A549 (cell line): ENCODE measurements at regions not wholly inside any gene's neighbourhood (a gene's known extent, or its start where the extent isn't known, plus 50 kb on each side); places are given as distances from the start of the nearest gene placed in this dataset.

Source experiments
- ATAC-seq, 2 experiments: fragments of 200-7000 bp in 1 of 2; fragments of >200 bp in 1 of 2; cut with Nextera tagmentation in 1 of 2; cut with Tn5 transposase in 1 of 2; 3 replicates each; pipeline versions ENCODE4 v1.8.0 to v1.9.1; 2018 to 2020; ENCODE audit warnings: mild to moderate bottlenecking in 1 of 2, moderate library complexity in 1 of 2
- CTCF ChIA-PET: fragments of 300-600 bp; sonication (Branson Sonifier 250); formaldehyde crosslinking; extraction: SDS; loops from one replicate; lab custom pipeline; 2021; ENCODE audit warnings: antibody characterized with exemption, inconsistent platforms; lab: Yijun Ruan, JAX
- POLR2A ChIA-PET: fragments of 350-600 bp; formaldehyde crosslinking; extraction: SDS; loops from one replicate; lab custom pipeline; 2021; ENCODE audit warnings: antibody characterized with exemption, inconsistent platforms; lab: Yijun Ruan, JAX
- DNase-seq, 2 experiments: peaks; one replicate each; pipeline versions ENCODE4 v3.0.0 to v3.0.0-alpha.2; 2011 to 2016; ENCODE audit warnings: low read depth in 1 of 2, low spot score in 1 of 2
- FAIRE-seq: peaks from 2 replicates; lab custom pipeline; 2011; peaks lifted over from hg19 to GRCh38; lab: Jason Lieb, UNC
- H3K27ac ChIP-seq, 2 experiments: fragments of >200 bp; sonication (Bioruptor Twin); formaldehyde crosslinking; 3 replicates each; pipeline ENCODE4 v1.5.1; 2016 to 2017
- H3K4me1 ChIP-seq: fragments of >200 bp; sonication (Bioruptor Twin); formaldehyde crosslinking; 3 replicates; pipeline ENCODE4 v1.6.1; 2016
- H3K4me2 ChIP-seq: fragments of >200 bp; sonication (Bioruptor Twin); formaldehyde crosslinking; 3 replicates; pipeline ENCODE4 v1.6.1; 2016
- H3K4me3 ChIP-seq: fragments of >200 bp; sonication (Bioruptor Twin); formaldehyde crosslinking; 3 replicates; pipeline ENCODE4 v1.5.1; 2016
- H3K9me3 ChIP-seq: fragments of >200 bp; sonication (Bioruptor Twin); formaldehyde crosslinking; 3 replicates; pipeline ENCODE4 v1.6.1; 2016
- BCL3 ChIP-seq: fragments of >200 bp; sonication (Bioruptor Twin); formaldehyde crosslinking; IDR thresholded peaks from 3 replicates; pipeline ENCODE4 v1.6.1; 2016
- CBX8 ChIP-seq: fragments of 200-600 bp; sonication (generic); IDR thresholded peaks from 2 replicates; pipeline ENCODE4 v1.6.1; 2016
- CEBPB ChIP-seq, 2 experiments: fragments of >200 bp in 1 of 2; sonication (Bioruptor Twin) in 1 of 2; formaldehyde crosslinking in 1 of 2; IDR thresholded peaks; 2 replicates each; pipeline ENCODE4 v1.6.1; 2012 to 2016
- CHD4 ChIP-seq: fragments of 200-600 bp; sonication (generic); IDR thresholded peaks from 2 replicates; pipeline ENCODE4 v1.6.1; 2016; ENCODE audit warnings: antibody characterized with exemption, mild to moderate bottlenecking, borderline replicate concordance
- E2F6 ChIP-seq: IDR thresholded peaks from 2 replicates; pipeline ENCODE4 v1.6.1; 2012; ENCODE audit warnings: low read depth, borderline replicate concordance
- EHF ChIP-seq: fragments of 250-450 bp; sonication (Bioruptor Pico); IDR thresholded peaks from 2 replicates; pipeline ENCODE4 v1.5.0; 2020; ENCODE audit warnings: mild to moderate bottlenecking
- ELK1 ChIP-seq: fragments of 150-350 bp; IDR thresholded peaks from 2 replicates; pipeline ENCODE4 v1.6.1; 2014; ENCODE audit warnings: low read depth, mild to moderate bottlenecking, low read length
- EP300 ChIP-seq, 2 experiments: fragments of >200 bp; sonication (Bioruptor Twin); formaldehyde crosslinking; IDR thresholded peaks; 2 replicates in 1 of 2; 3 replicates in 1 of 2; pipeline ENCODE4 v1.6.1; 2016 to 2017
- ESRRA ChIP-seq: fragments of 150-350 bp; IDR thresholded peaks from 2 replicates; pipeline ENCODE4 v1.6.1; 2014; ENCODE audit warnings: mild to moderate bottlenecking, low read length, borderline replicate concordance
- FOSL2 ChIP-seq, 2 experiments: fragments of 450-650 bp in 1 of 2; fragments of >200 bp in 1 of 2; sonication (Bioruptor Twin) in 1 of 2; formaldehyde crosslinking; IDR thresholded peaks; 2 replicates each; pipeline versions ENCODE4 v1.5.0 to v1.6.1; 2016 to 2020; ENCODE audit warnings: mild to moderate bottlenecking in 1 of 2, moderate library complexity in 1 of 2
- FOXS1 ChIP-seq: fragments of 250-450 bp; sonication (Bioruptor Pico); IDR thresholded peaks from 2 replicates; pipeline ENCODE4 v1.5.0; 2020; ENCODE audit warnings: mild to moderate bottlenecking, moderate library complexity
- GATA3 ChIP-seq: IDR thresholded peaks from 2 replicates; pipeline ENCODE4 v1.6.1; 2012; ENCODE audit warnings: borderline replicate concordance
- HEYL ChIP-seq: fragments of 250-450 bp; sonication (Bioruptor Pico); IDR thresholded peaks from 2 replicates; pipeline ENCODE4 v1.8.0; 2021; ENCODE audit warnings: mild to moderate bottlenecking, moderate library complexity
- HOXB13 ChIP-seq: fragments of 250-450 bp; sonication (Bioruptor Pico); IDR thresholded peaks from 2 replicates; pipeline ENCODE4 v1.5.0; 2020; ENCODE audit warnings: low read depth, mild to moderate bottlenecking, moderate library complexity
- JUN ChIP-seq, 2 experiments: fragments of >200 bp; sonication (Bioruptor Twin); formaldehyde crosslinking; IDR thresholded peaks; 2 replicates in 1 of 2; 3 replicates in 1 of 2; pipeline ENCODE4 v1.6.1; 2016 to 2017
- KDM1A ChIP-seq: fragments of 200-600 bp; sonication (generic); IDR thresholded peaks from 2 replicates; pipeline ENCODE4 v1.6.1; 2016; ENCODE audit warnings: low read depth, mild to moderate bottlenecking
- NPAS2 ChIP-seq: fragments of 250-450 bp; sonication (Bioruptor Pico); IDR thresholded peaks from 2 replicates; pipeline ENCODE4 v1.8.0; 2022; ENCODE audit warnings: mild to moderate bottlenecking, moderate library complexity, borderline replicate concordance
- NR3C1 ChIP-seq: fragments of >200 bp; sonication (Bioruptor Twin); formaldehyde crosslinking; IDR thresholded peaks from 3 replicates; pipeline ENCODE4 v1.6.1; 2017
- POLR2AphosphoS2 ChIP-seq: conservative IDR thresholded peaks from 2 replicates; pipeline ENCODE4 v1.6.1; 2012; ENCODE audit warnings: low read length, improper control_type of control experiment, inconsistent platforms
- RAD21 ChIP-seq, 2 experiments: fragments of >200 bp in 1 of 2; sonication (Bioruptor Twin) in 1 of 2; formaldehyde crosslinking in 1 of 2; IDR thresholded peaks in 1 of 2; conservative IDR thresholded peaks in 1 of 2; 2 replicates in 1 of 2; 3 replicates in 1 of 2; pipeline ENCODE4 v1.6.1; 2012 to 2018; ENCODE audit warnings: inconsistent platforms in 1 of 2
- RARB ChIP-seq: fragments of 250-450 bp; sonication (Bioruptor Pico); IDR thresholded peaks from 2 replicates; pipeline ENCODE4 v1.8.0; 2021; ENCODE audit warnings: mild to moderate bottlenecking, moderate library complexity
- RCOR1 ChIP-seq: fragments of 150-350 bp; IDR thresholded peaks from 2 replicates; pipeline ENCODE4 v1.6.1; 2014; ENCODE audit warnings: antibody characterized with exemption, low read length, low read depth
- RNF2 ChIP-seq: fragments of 200-600 bp; sonication (generic); IDR thresholded peaks from 2 replicates; pipeline ENCODE4 v1.6.1; 2016; ENCODE audit warnings: low read depth, mild to moderate bottlenecking, antibody characterized with exemption, moderate library complexity, borderline replicate concordance
- SMC3 ChIP-seq: fragments of >200 bp; sonication (Bioruptor Twin); formaldehyde crosslinking; IDR thresholded peaks from 3 replicates; pipeline ENCODE4 v1.6.1; 2018; ENCODE audit warnings: inconsistent platforms
- TFCP2L1 ChIP-seq: fragments of 250-450 bp; sonication (Bioruptor Pico); IDR thresholded peaks from 2 replicates; pipeline ENCODE4 v1.5.0; 2021; ENCODE audit warnings: mild to moderate bottlenecking
- ZNF302 ChIP-seq: fragments of 250-450 bp; sonication (Bioruptor Pico); IDR thresholded peaks from 2 replicates; pipeline ENCODE4 v1.9.0; 2021; ENCODE audit warnings: inconsistent platforms, mild to moderate bottlenecking, moderate library complexity
- WGBS: methylation state at CpG from one replicate; pipeline ENCODE4 v1.1.6; 2017; ENCODE audit errors: missing lambda C conversion rate; 5-methylcytosine and 5-hydroxymethylcytosine counted together
- TF ChIP-seq, protein P1 (sequence below): fragments of >200 bp; sonication (Bioruptor Twin); formaldehyde crosslinking; IDR thresholded peaks from 3 replicates; pipeline ENCODE4 v1.5.1; 2016
- TF ChIP-seq, protein P2 (sequence below): fragments of 250-450 bp; sonication (Bioruptor Pico); IDR thresholded peaks from 2 replicates; pipeline ENCODE4 v1.5.0; 2021; ENCODE audit warnings: mild to moderate bottlenecking, moderate library complexity, borderline replicate concordance
- TF ChIP-seq, protein P3 (sequence below): fragments of 250-450 bp; sonication (Bioruptor Pico); IDR thresholded peaks from 2 replicates; pipeline ENCODE4 v1.5.0; 2020; ENCODE audit warnings: low read depth, mild to moderate bottlenecking, moderate library complexity
- TF ChIP-seq, protein P4 (sequence below): fragments of 450-650 bp; IDR thresholded peaks from 2 replicates; pipeline ENCODE4 v1.6.1; 2014; ENCODE audit warnings: antibody characterized with exemption

DNA sequence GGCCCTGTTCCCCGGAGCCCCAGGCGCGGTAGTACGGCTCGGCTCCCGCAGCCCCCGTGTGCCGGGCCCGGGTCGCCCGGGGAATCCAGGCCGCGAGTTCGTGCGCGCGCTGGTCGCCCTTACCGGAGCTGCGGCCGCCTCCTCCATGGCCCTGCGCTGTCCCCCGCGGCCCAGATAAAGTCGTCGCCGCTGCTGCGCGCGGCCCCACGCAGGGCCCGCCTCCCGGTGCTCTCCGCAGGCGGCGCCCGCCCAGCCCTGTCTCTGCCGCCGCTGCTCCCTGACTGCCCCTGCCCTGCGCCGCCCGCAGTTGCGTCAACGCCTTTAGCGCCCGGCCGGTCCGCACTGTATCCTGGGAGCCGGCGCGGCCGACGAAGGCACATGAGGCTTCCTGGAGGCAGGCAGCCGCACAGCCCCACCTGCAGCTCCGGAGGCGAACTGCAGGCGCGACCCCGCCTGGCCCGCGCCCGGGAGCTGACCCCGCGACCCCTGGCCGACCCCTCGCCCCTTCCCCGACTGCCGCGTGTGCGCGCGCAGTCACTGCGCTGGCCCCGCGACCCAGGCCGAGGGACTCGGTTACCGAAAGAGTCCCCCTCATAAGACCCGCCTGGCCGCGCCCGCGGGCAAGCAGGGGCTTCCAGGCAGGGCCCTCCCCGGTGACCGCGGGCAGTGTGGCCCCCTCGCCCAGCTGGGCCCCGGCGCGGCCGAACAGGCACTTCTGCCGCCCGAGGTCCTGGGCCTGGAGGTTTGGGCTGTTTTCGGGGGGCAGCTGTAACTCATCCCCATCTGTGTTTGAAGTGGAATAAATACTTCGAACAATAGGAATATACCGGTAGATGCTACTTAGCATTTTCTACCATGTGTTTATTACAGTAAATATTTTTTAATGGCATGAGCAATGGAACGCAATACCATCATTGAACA, 127.1 kb upstream of the ZNF746 start:
- no peak for FAIRE-seq
- Histone ChIP-seq H3K4me2 (peak overlapping the region; percentile 88), H3K4me3 (peak overlapping the region; percentile 98), H3K9me3 (no peaks in the 10 kb centered on the region), H3K4me1 (peaks cover 12% of the 10 kb centered on the region), H3K27ac (peak overlapping the region; percentile 94 to 97)
- POLR2A ChIA-PET, result interaction anchor here (0.8 to 1.3 kb wide), 4 partner anchors 11 to 363 kb away, joined by 3 to 4 read pairs (median 3); partner anchors contain the start of gene ZNF783
- DNase-seq, result peak; percentile 74 to 94
- WGBS, result under 1% methylated on average over 17 of the region's 97 CpGs
- peak; percentile 93 to 97 for ATAC-seq
- CTCF ChIA-PET, result interaction anchor here (0.5 to 3.6 kb wide), 36 partner anchors 9 to 476 kb away, joined by 3 to 14 read pairs (median 4); partner anchors contain the start of genes ZNF777 and ZNF783
- no peak for TF ChIP-seq HEYL (CRISPR knock-in tag)
- no peak for TF ChIP-seq ESRRA
- TF ChIP-seq ZNF302 (CRISPR knock-in tag), result no peak
- no peak for TF ChIP-seq NR3C1
- no peak for TF ChIP-seq KDM1A
- TF ChIP-seq GATA3, result no peak
- TF ChIP-seq EP300 (IDR thresholded peaks at IDR 0.05), result no peak
- TF ChIP-seq ELK1, result no peak
- TF ChIP-seq NPAS2 (CRISPR knock-in tag), result no peak
- no peak for TF ChIP-seq RCOR1
- TF ChIP-seq CHD4, result no peak; the same call in 1 of the 2 replicates
- TF ChIP-seq, protein P1, sequence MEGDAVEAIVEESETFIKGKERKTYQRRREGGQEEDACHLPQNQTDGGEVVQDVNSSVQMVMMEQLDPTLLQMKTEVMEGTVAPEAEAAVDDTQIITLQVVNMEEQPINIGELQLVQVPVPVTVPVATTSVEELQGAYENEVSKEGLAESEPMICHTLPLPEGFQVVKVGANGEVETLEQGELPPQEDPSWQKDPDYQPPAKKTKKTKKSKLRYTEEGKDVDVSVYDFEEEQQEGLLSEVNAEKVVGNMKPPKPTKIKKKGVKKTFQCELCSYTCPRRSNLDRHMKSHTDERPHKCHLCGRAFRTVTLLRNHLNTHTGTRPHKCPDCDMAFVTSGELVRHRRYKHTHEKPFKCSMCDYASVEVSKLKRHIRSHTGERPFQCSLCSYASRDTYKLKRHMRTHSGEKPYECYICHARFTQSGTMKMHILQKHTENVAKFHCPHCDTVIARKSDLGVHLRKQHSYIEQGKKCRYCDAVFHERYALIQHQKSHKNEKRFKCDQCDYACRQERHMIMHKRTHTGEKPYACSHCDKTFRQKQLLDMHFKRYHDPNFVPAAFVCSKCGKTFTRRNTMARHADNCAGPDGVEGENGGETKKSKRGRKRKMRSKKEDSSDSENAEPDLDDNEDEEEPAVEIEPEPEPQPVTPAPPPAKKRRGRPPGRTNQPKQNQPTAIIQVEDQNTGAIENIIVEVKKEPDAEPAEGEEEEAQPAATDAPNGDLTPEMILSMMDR, result peak; percentile 81
- no peak for TF ChIP-seq CBX8
- peak; percentile 80; the same call in 1 of the 3 replicates for TF ChIP-seq BCL3
- no peak; a peak in 1 of 5 replicates for TF ChIP-seq RAD21 (conservative IDR thresholded peaks at IDR 0.05 in 1 of 2, IDR thresholded peaks at IDR 0.05 in 1 of 2)
- TF ChIP-seq E2F6, result no peak
- TF ChIP-seq, protein P2, sequence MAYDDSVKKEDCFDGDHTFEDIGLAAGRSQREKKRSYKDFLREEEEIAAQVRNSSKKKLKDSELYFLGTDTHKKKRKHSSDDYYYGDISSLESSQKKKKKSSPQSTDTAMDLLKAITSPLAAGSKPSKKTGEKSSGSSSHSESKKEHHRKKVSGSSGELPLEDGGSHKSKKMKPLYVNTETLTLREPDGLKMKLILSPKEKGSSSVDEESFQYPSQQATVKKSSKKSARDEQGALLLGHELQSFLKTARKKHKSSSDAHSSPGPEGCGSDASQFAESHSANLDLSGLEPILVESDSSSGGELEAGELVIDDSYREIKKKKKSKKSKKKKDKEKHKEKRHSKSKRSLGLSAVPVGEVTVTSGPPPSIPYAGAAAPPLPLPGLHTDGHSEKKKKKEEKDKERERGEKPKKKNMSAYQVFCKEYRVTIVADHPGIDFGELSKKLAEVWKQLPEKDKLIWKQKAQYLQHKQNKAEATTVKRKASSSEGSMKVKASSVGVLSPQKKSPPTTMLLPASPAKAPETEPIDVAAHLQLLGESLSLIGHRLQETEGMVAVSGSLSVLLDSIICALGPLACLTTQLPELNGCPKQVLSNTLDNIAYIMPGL (CRISPR knock-in tag), result peak; percentile 78; the same call in 1 of the 2 replicates
- TF ChIP-seq, protein P3, sequence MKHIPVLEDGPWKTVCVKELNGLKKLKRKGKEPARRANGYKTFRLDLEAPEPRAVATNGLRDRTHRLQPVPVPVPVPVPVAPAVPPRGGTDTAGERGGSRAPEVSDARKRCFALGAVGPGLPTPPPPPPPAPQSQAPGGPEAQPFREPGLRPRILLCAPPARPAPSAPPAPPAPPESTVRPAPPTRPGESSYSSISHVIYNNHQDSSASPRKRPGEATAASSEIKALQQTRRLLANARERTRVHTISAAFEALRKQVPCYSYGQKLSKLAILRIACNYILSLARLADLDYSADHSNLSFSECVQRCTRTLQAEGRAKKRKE (CRISPR knock-in tag), result no peak
- TF ChIP-seq RNF2, result no peak
- TF ChIP-seq, protein P4, sequence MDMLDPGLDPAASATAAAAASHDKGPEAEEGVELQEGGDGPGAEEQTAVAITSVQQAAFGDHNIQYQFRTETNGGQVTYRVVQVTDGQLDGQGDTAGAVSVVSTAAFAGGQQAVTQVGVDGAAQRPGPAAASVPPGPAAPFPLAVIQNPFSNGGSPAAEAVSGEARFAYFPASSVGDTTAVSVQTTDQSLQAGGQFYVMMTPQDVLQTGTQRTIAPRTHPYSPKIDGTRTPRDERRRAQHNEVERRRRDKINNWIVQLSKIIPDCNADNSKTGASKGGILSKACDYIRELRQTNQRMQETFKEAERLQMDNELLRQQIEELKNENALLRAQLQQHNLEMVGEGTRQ, result no peak
- peak; percentile 69 to 96; a peak in 4 of 5 replicates for TF ChIP-seq JUN (IDR thresholded peaks at IDR 0.05)
- no peak for TF ChIP-seq RARB (CRISPR knock-in tag)
- TF ChIP-seq HOXB13 (CRISPR knock-in tag), result 0 out of 2 replicates have a peak, but pooled peaks have one; percentile 20
- TF ChIP-seq EHF (CRISPR knock-in tag), result no peak
- TF ChIP-seq CEBPB (IDR thresholded peaks at IDR 0.05), result peak; percentile 57 to 77; a peak in 2 of 4 replicates
- no peak for TF ChIP-seq FOXS1 (CRISPR knock-in tag)
- TF ChIP-seq TFCP2L1 (CRISPR knock-in tag), result no peak
- no peak for TF ChIP-seq FOSL2 (IDR thresholded peaks at IDR 0.05)
- no peak for TF ChIP-seq FOSL2 (CRISPR knock-in tag; IDR thresholded peaks at IDR 0.05)
- no peak; the same call in 2 of the 3 replicates for TF ChIP-seq SMC3
- no peak for TF ChIP-seq POLR2AphosphoS2
